K562 (cell line): ENCODE measurements at regions not wholly inside any gene's neighbourhood (a gene's known extent, or its start where the extent isn't known, plus 50 kb on each side); places are given as distances from the start of the nearest gene placed in this dataset.

Source experiments
- ATAC-seq: fragments of 200-7000 bp; cut with Tn5 transposase; 3 replicates; pipeline ENCODE4 v1.9.1; 2020; ENCODE audit warnings: moderate library complexity
- BruUV-seq: library from RNA; stranded (reverse); fragments of 400-500 nt; replicated peaks from 2 replicates; lab custom pipeline; 2021; lab: Mats Ljungman, UMichigan
- CTCF ChIA-PET: fragments of 300-600 bp; formaldehyde crosslinking; extraction: SDS; loops from one replicate; lab custom pipeline; 2021; ENCODE audit warnings: low intra/inter-chr PET ratio; lab: Yijun Ruan, JAX
- POLR2A ChIA-PET: fragments of 300-600, 350-650 bp; sonication (Branson Sonifier 250); formaldehyde crosslinking; extraction: SDS; loops from one replicate; lab custom pipeline; 2021; ENCODE audit warnings: antibody characterized with exemption, inconsistent platforms; lab: Yijun Ruan, JAX
- DNase-seq, 4 experiments: peaks; one replicate each; pipeline versions ENCODE4 v3.0.0 to v3.0.0-alpha.2; 2011 to 2018; ENCODE audit warnings: low spot score in 3 of 4, mixed read lengths in 3 of 4; ENCODE audit errors: extremely low read depth in 1 of 4
- FAIRE-seq: peaks from 2 replicates; lab custom pipeline; 2011; peaks lifted over from hg19 to GRCh38; lab: Jason Lieb, UNC
- H2AFZ ChIP-seq: 2 replicates; pipeline ENCODE4 v1.6.0; 2011; ENCODE audit warnings: low read depth, low read length, control low read depth, inconsistent platforms
- H3K27ac ChIP-seq: fragments of 200-600 bp; 3 replicates; pipeline ENCODE4 v1.8.0; 2011; ENCODE audit warnings: low read depth, mild to moderate bottlenecking, control low read depth, inconsistent platforms, low read length, moderate library complexity, mixed read lengths; ENCODE audit errors: extremely low read depth
- H3K27me3 ChIP-seq, 2 experiments: fragments of 300-600 bp in 1 of 2; 2 replicates in 1 of 2; 3 replicates in 1 of 2; pipeline versions ENCODE4 v1.6.0 to v1.8.0; 2011; ENCODE audit warnings: inconsistent platforms in 2 of 2, low read length in 2 of 2, mild to moderate bottlenecking in 1 of 2, mixed read lengths in 1 of 2, moderate library complexity in 1 of 2; ENCODE audit not compliant: control insufficient read depth in 2 of 2, insufficient read depth in 2 of 2
- H3K36me3 ChIP-seq: fragments of 300-600 bp; 3 replicates; pipeline ENCODE4 v1.8.0; 2011; ENCODE audit warnings: mild to moderate bottlenecking, low read length, inconsistent platforms; ENCODE audit not compliant: control insufficient read depth, insufficient read depth
- H3K4me1 ChIP-seq, 2 experiments: fragments of 200-600 bp in 1 of 2; replicated peaks in 1 of 2; 2 replicates in 1 of 2; 3 replicates in 1 of 2; pipeline versions ENCODE4 v1.5.1 to v1.8.0; 2011; ENCODE audit warnings: inconsistent platforms in 2 of 2, low read length in 2 of 2, mild to moderate bottlenecking in 1 of 2, mixed read lengths in 1 of 2, moderate library complexity in 1 of 2; ENCODE audit not compliant: control insufficient read depth in 2 of 2, insufficient read depth in 2 of 2
- H3K4me2 ChIP-seq: 2 replicates; pipeline ENCODE4 v1.6.1; 2011; ENCODE audit warnings: low read length, control low read depth, inconsistent platforms, mixed read lengths; ENCODE audit not compliant: insufficient read depth
- H3K4me3 ChIP-seq: fragments of 200-600 bp; sonication (generic), shearing (Covaris generic); 2 replicates; pipeline ENCODE4 v1.5.1; 2016; ENCODE audit warnings: control low read depth, inconsistent platforms
- H3K79me2 ChIP-seq: fragments of 200-600 bp; 3 replicates; pipeline ENCODE4 v1.8.0; 2011; ENCODE audit warnings: low read length, inconsistent platforms; ENCODE audit not compliant: control insufficient read depth, insufficient read depth
- H3K9ac ChIP-seq, 2 experiments: 2 replicates each; pipeline versions ENCODE4 v1.6.0 to v1.6.1; 2011; ENCODE audit warnings: low read depth in 2 of 2, low read length in 2 of 2, control low read depth in 1 of 2, inconsistent platforms in 1 of 2, mild to moderate bottlenecking in 1 of 2, mixed read lengths in 1 of 2; ENCODE audit not compliant: insufficient read depth in 1 of 2
- H3K9me1 ChIP-seq: one replicate; pipeline ENCODE4 v1.6.0; 2011; ENCODE audit warnings: inconsistent platforms, mild to moderate bottlenecking, low read length, moderate library complexity; ENCODE audit not compliant: control insufficient read depth, insufficient read depth
- H3K9me3 ChIP-seq: replicated peaks from 2 replicates; pipeline ENCODE4 v1.5.1; 2011; ENCODE audit warnings: low read depth, low read length, inconsistent platforms; ENCODE audit not compliant: control insufficient read depth, insufficient read depth
- H4K20me1 ChIP-seq: replicated peaks from 2 replicates; pipeline ENCODE4 v1.6.1; 2011; ENCODE audit warnings: low read length, inconsistent platforms, mixed read lengths; ENCODE audit not compliant: control insufficient read depth, insufficient read depth
- BRCA1 ChIP-seq, 2 experiments: fragments of 450-650 bp in 1 of 2; sonication (generic) in 1 of 2; formaldehyde crosslinking in 1 of 2; IDR thresholded peaks; 2 replicates each; pipeline versions ENCODE4 v1.5.0 to v1.6.1; 2017 to 2020; ENCODE audit warnings: mild to moderate bottlenecking in 1 of 2, missing genetic modification reagents in 1 of 2
- CHD1 ChIP-seq: fragments of 200-600 bp; sonication (generic); IDR thresholded peaks from one replicate; pipeline ENCODE4 v1.6.1; 2012; ENCODE audit warnings: mild to moderate bottlenecking, moderate library complexity, low read length, inconsistent platforms
- CREB3 ChIP-seq: fragments of 450-650 bp; conservative IDR thresholded peaks from 2 replicates; pipeline ENCODE4 v1.6.1; 2016; ENCODE audit warnings: missing genetic modification characterization, low read depth, mild to moderate bottlenecking, missing compliant biosample characterization, moderate library complexity
- ETS1 ChIP-seq: conservative IDR thresholded peaks from 2 replicates; pipeline ENCODE4 v1.6.1; 2011; ENCODE audit warnings: low read depth, mild to moderate bottlenecking, low read length; ENCODE audit not compliant: control insufficient read depth
- FOXK1 ChIP-seq: sonication (generic); formaldehyde crosslinking; IDR thresholded peaks from 2 replicates; pipeline ENCODE4 v1.8.0; 2022; ENCODE audit warnings: missing genetic modification reagents, mild to moderate bottlenecking, borderline replicate concordance
- FOXP1 ChIP-seq: sonication (generic); formaldehyde crosslinking; IDR thresholded peaks from 2 replicates; pipeline ENCODE4 v1.8.0; 2022; ENCODE audit warnings: mild to moderate bottlenecking, missing genetic modification reagents
- HNRNPK ChIP-seq: fragments of 200-400 bp; formaldehyde crosslinking; IDR thresholded peaks from one replicate; pipeline ENCODE4 v1.6.1; 2018; ENCODE audit warnings: mild to moderate bottlenecking, low read depth, low read length; ENCODE audit not compliant: poor library complexity, severe bottlenecking
- JUND ChIP-seq, 2 experiments: IDR thresholded peaks; 2 replicates in 1 of 2; 3 replicates in 1 of 2; pipeline ENCODE4 v1.6.1; 2011; ENCODE audit warnings: borderline replicate concordance in 2 of 2, low read depth in 2 of 2, low read length in 2 of 2, improper control_type of control experiment in 1 of 2, missing biosample characterization in 1 of 2, missing genetic modification characterization in 1 of 2, missing genetic modification reagents in 1 of 2
- L3MBTL2 ChIP-seq: fragments of 450-650 bp; IDR thresholded peaks from 2 replicates; pipeline ENCODE4 v1.6.1; 2016; ENCODE audit warnings: mild to moderate bottlenecking, moderate library complexity
- TAF15 ChIP-seq: fragments of 200-400 bp; formaldehyde crosslinking; IDR thresholded peaks from 2 replicates; pipeline ENCODE4 v1.6.1; 2017; ENCODE audit warnings: mild to moderate bottlenecking, low read depth, low read length, moderate library complexity
- ZNF583 ChIP-seq: fragments of 250-450 bp; sonication (Bioruptor Pico); IDR thresholded peaks from 2 replicates; pipeline ENCODE4 v1.4.0; 2020
- WGBS: fragments of 100-300 bp; shearing (Covaris generic); methylation state at CpG from one replicate; pipeline ENCODE4 v1.1.6; 2016; ENCODE audit warnings: low coverage, mixed read lengths; ENCODE audit not compliant: insufficient coverage; ENCODE audit errors: missing lambda C conversion rate; 5-methylcytosine and 5-hydroxymethylcytosine counted together
- in situ Hi-C: fragments of 300-500 bp; cut with MboI; formaldehyde crosslinking; loops from 4 replicates; pipeline ENCODE4 v1.15.0; 2018; ENCODE audit warnings: inconsistent platforms, mixed read lengths
- intact Hi-C: fragments of 100-400 bp; cut with micrococcal nuclease; formaldehyde crosslinking; loops from 2 replicates; pipeline ENCODE4 v1.14.2; 2022

GRCh38 chr10:131568866-131569265 is 257.3 kb upstream of the TCERG1L start:
- in situ Hi-C loops (no loop called here), intact Hi-C loops (no loop called here)
- Histone ChIP-seq H2AFZ (no peak overlapping the region), H3K9ac (no peak overlapping the region), H3K9me1 (no peaks in the 10 kb centered on the region), H3K79me2 (no peaks in the 10 kb centered on the region), H3K4me3 (no peak overlapping the region), H3K36me3 (no peaks in the 10 kb centered on the region), H3K27me3 (no peaks in the 10 kb centered on the region; a peak in 1 of 5 replicates), H3K4me1 (no peaks in the 10 kb centered on the region), H4K20me1 (no peaks in the 10 kb centered on the region), H3K4me2 (no peak overlapping the region), H3K27ac (no peak overlapping the region), H3K9me3 (no peaks in the 10 kb centered on the region)
- ATAC-seq = no peak
- no peak for DNase-seq
- no peak for FAIRE-seq
- CTCF ChIA-PET = no interaction called here
- WGBS = 0% methylated on average over 2 of the region's 7 CpGs
- BruUV-seq = no TSS peak
- POLR2A ChIA-PET = interaction anchor here (0.6 to 0.7 kb wide), 2 partner anchors 9 to 43 kb away, joined by 3 read pairs; no protein-coding TSS in a partner anchor
- TF ChIP-seq ETS1 (no peak), BRCA1 (IDR thresholded peaks at IDR 0.05) (no peak), BRCA1 (CRISPR knock-in tag; IDR thresholded peaks at IDR 0.05) (no peak), TAF15 (no peak), HNRNPK (no peak), CHD1 (no peak), L3MBTL2 (no peak), FOXK1 (CRISPR knock-in tag) (no peak), JUND (IDR thresholded peaks at IDR 0.05; ENCODE audit: borderline replicate concordance, low read depth, low read length) (no peak), JUND (tag; IDR thresholded peaks at IDR 0.05; ENCODE audit: borderline replicate concordance, low read depth, low read length) (no peak), ZNF583 (CRISPR knock-in tag) (no peak), CREB3 (no peak), FOXP1 (CRISPR knock-in tag) (no peak)
